ENCODE measurements at regions not wholly inside any gene's neighbourhood (a gene's known extent, or its start where the extent isn't known, plus 50 kb on each side); places are given as distances from the start of the nearest gene placed in this dataset.

DNA sequence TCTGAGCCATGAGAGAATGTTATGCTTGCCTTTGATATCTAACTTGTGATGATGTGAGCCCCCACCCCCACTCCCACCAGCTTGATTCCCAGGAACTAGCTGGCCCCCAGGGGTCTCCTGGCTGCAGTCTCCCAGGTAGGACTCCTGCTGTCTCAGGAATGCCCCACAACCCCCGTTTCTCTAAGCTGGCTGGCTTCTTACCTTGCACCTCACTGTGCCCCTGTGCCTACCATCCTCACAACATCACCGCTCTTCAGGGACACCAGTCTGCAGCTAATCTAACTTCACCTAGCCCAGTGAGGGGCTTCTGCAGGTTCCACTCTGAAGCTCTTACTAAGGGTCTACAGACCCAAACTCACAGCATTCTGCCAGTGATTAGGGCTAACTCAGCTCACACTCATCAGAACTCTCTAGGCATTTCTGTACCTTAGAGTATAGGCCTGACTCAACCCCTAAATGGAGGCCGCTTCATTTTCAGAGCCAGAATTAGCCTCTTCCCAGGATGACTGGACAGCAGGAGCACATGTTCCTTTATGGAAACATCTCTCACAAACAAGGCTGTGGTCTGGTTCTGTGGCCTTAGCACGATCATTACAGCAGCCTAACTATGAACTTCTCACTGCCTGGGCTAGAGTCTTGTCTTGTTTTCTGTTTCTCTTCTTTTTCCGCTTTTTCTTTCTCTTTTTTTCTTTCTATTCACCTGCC lies 72.8 kb upstream of the IFNG-AS1 start:
- H3K27ac Mint-ChIP-seq, result no peak overlapping the region
- H3K36me3 Mint-ChIP-seq, result no peaks in the 10 kb centered on the region
- no peaks in the 10 kb centered on the region for H3K27me3 Mint-ChIP-seq
- no peaks in the 10 kb centered on the region for H3K9me3 Mint-ChIP-seq
- peaks cover 8% of the 10 kb centered on the region for H3K4me1 Mint-ChIP-seq
- no peak overlapping the region for H3K4me3 Mint-ChIP-seq

DNA sequence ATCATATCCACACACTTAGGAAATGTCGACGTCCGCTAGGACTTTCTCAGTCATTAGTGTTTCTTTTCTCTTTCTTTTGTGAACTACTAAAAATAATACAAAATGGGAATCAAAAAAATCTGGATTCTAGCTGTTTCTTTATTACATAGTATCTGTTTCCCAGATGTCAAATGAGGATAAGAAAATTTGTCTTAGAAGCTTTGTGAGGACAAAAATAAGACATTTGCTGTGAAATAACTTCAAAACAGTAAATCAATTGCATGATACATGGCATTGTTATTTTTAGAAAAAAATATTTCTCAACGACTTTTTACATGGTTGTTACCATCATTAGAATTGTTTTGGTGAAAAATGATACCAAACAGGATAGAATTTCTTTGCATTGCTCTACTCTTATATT lies 71.4 kb upstream of the IFNG-AS1 start:
- H3K9me3 Mint-ChIP-seq, result no peaks in the 10 kb centered on the region
- no peaks in the 10 kb centered on the region for H3K36me3 Mint-ChIP-seq
- H3K27ac Mint-ChIP-seq, result no peak overlapping the region
- no peak overlapping the region for H3K4me3 Mint-ChIP-seq
- no peaks in the 10 kb centered on the region for H3K27me3 Mint-ChIP-seq
- peaks cover 8% of the 10 kb centered on the region for H3K4me1 Mint-ChIP-seq

DNA sequence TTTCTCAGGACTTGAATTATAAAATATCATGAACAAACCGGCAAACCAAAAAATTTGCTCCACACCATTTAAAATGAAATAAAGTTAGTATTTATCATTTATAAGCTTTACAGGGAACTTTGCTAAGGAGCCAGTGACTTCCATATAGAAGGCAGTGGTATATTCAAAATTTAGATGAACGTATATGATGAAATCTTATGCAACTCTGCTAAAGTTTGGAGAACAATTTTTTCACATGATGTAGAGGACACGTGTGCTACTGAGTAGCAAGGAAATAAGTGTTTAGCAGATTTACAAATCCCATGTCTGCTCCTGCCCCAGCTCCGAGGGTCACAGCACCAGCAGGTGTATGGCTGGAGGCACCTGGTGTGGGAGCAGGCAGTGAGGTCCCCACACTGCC lies 70.8 kb upstream of the IFNG-AS1 start:
- Mint-ChIP-seq H3K9me3 (no peaks in the 10 kb centered on the region), H3K4me1 (peaks cover 8% of the 10 kb centered on the region), H3K4me3 (no peak overlapping the region), H3K27ac (no peak overlapping the region), H3K27me3 (no peaks in the 10 kb centered on the region), H3K36me3 (no peaks in the 10 kb centered on the region)

DNA sequence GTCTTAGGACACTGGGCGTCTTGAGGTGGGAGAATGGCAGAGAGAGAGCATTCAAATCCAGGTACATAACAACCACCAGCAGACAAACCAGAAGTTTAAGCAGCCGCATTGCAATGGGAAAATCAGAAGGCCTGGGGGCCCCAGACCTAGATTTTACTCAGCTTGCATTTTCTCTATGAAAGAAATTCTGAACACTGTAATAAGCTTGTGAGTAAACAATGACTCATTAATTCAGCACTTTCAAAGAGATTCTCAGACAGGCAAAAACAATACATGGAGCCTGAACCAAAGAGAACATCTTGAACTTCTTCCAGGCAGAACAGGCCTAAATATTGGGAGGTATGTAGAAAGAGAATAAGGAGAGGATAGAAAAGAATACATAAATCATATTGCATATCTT lies 69.8 kb upstream of the IFNG-AS1 start:
- Mint-ChIP-seq H3K9me3 (no peaks in the 10 kb centered on the region), H3K4me3 (no peak overlapping the region), H3K27ac (no peak overlapping the region), H3K27me3 (no peaks in the 10 kb centered on the region), H3K4me1 (peaks cover 8% of the 10 kb centered on the region), H3K36me3 (no peaks in the 10 kb centered on the region)

DNA sequence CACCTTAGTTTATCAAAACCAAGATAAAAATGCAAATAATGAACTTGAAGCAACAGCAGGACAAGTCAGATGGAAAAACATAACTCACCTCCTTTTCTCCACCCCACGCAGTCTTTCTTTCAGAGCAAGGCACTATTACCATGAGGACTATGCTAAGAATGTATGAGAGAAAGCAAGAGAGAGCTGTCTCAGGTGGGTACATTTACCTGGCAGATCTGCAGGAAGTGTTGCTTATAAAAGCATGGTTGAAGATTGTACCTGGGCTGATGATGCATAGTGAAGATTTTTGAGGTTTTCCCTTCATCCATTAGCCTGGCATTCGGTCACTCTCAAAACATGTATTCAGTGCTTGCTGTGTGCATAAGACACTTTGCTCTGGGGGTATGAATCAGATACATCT lies 68.8 kb upstream of the IFNG-AS1 start:
- Mint-ChIP-seq H3K27me3 (no peaks in the 10 kb centered on the region), H3K4me3 (no peak overlapping the region), H3K27ac (no peak overlapping the region), H3K9me3 (no peaks in the 10 kb centered on the region), H3K4me1 (peaks cover 10% of the 10 kb centered on the region), H3K36me3 (no peaks in the 10 kb centered on the region)

DNA sequence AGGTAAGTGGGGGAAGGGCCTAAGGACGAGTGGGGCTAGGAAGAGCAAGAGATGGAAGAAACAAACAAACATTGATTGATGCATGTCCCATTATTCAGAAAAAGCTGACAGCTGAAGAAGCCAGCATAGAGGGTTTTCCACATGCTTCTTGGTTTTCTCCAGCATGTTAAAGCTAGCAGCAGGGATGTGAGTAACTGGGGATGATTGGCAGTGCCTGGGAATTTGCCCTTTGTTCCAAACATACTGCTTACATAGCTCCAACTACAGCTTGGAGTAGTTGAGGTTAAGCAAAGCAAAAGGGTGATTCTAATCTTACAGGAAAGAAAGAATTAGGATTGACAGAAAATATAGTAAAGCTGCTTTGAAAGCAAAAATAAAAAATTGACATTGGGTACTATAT lies 68.0 kb upstream of the IFNG-AS1 start:
- Mint-ChIP-seq H3K27me3 (no peaks in the 10 kb centered on the region), H3K36me3 (no peaks in the 10 kb centered on the region), H3K4me1 (peaks cover 18% of the 10 kb centered on the region), H3K27ac (no peak overlapping the region), H3K4me3 (no peak overlapping the region), H3K9me3 (no peaks in the 10 kb centered on the region)

DNA sequence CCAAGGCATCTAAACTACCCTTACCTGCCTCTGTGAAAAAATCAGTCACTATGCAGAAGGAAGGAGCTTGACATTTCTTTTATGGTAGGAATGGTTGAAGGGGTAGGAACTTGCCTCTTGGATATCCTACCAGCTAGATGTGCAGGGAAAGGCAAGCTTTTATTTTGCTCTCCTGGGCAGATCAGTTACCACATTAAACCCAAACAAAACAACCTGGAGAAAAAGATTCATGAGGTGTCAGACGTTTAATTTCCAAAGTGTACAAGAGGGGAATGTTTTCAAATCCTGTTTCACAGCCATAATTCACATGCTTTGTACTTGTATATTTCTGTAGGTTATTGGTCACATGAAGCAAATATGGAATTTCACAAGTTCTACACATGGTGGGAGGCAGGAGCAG lies 67.0 kb upstream of the IFNG-AS1 start:
- Mint-ChIP-seq H3K4me3 (no peak overlapping the region), H3K27me3 (no peaks in the 10 kb centered on the region), H3K27ac (no peak overlapping the region), H3K36me3 (no peaks in the 10 kb centered on the region), H3K9me3 (no peaks in the 10 kb centered on the region), H3K4me1 (peaks cover 21% of the 10 kb centered on the region)

DNA sequence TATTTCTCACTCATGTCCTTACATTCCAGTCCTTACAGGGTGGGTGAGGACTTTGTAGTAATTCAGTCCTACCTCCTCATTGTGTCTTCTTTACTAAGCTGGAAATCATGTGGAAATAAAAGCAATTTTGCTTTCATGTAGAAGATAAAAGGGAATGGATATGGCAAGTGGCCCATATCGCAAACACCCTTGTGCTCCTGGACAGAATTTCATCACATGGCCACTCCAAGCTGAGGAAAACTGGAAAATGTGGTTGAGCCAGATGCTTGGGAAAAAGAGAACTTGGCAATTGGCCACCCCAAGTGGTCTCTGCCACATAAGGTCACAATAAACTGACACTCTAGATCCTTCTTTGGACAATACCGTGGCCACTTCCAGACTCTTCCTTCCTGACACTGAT lies 64.2 kb upstream of the IFNG-AS1 start:
- Mint-ChIP-seq H3K4me3 (no peak overlapping the region), H3K36me3 (no peaks in the 10 kb centered on the region), H3K27ac (no peak overlapping the region), H3K4me1 (peaks cover 18% of the 10 kb centered on the region), H3K27me3 (no peaks in the 10 kb centered on the region), H3K9me3 (no peaks in the 10 kb centered on the region)

DNA sequence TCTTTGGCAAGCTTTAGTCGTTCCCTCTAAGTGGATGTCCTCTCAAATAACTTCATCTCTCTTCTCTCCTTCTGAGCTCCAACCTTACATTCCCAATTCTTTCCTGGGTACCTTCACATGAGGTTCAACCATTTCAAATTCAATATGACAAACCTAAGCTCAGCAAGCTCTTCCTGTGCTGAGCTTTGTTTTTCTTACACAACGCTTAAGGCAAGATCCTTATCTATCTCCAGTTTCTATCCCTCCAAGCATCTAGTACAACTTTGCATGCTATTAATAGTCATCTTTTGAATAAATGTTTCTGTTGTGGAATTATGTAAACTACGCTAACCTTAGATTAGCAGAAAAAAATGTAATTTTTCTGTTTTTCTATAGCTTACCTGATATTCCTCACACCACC lies 63.7 kb upstream of the IFNG-AS1 start:
- Mint-ChIP-seq H3K9me3 (no peaks in the 10 kb centered on the region), H3K27me3 (no peaks in the 10 kb centered on the region), H3K4me1 (peaks cover 13% of the 10 kb centered on the region), H3K36me3 (no peaks in the 10 kb centered on the region), H3K27ac (no peak overlapping the region), H3K4me3 (no peak overlapping the region)

DNA sequence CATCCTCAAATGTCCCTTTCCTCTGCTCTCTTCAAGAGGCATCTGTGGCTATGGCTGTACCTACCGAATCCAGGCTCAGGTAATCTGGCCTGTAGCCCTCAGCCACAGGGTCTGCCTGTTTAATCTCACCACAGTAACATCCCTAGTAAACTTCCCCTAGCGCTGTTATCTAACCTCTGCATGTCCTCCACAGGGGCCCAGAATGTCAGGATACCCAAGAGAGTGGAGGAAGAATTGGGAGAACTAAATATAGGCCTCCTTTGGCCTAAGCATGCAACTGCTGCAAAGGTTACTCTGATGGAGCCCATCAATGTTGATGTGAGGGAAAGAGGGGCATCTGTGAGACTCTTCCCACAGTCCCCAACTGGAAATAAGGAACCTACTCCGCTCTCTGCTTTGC lies 63.2 kb upstream of the IFNG-AS1 start:
- H3K4me1 Mint-ChIP-seq, result peaks cover 12% of the 10 kb centered on the region
- no peaks in the 10 kb centered on the region for H3K27me3 Mint-ChIP-seq
- no peak overlapping the region for H3K4me3 Mint-ChIP-seq
- no peaks in the 10 kb centered on the region for H3K9me3 Mint-ChIP-seq
- no peaks in the 10 kb centered on the region for H3K36me3 Mint-ChIP-seq
- no peak overlapping the region for H3K27ac Mint-ChIP-seq

DNA sequence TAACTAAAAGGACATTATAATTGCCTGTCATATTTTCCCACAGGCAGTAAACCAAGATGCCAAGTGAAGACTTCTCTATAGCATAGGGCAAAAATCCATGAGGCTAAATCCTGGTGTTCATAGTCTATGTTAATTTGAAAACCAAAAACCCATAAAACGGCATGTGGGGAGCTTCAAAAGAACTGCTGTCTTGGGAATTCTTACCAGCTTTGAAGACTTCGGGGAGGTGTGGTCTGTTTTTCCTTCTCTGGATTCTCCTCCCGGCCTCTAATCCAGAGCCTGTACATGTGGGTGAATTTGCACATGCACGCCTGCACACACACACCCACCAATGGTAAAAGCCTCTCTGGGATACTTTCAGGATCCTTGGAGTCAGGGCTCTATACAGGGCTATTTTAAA lies 61.9 kb upstream of the IFNG-AS1 start:
- peaks cover 12% of the 10 kb centered on the region for H3K4me1 Mint-ChIP-seq
- no peaks in the 10 kb centered on the region for H3K9me3 Mint-ChIP-seq
- no peaks in the 10 kb centered on the region for H3K27me3 Mint-ChIP-seq
- H3K27ac Mint-ChIP-seq, result no peak overlapping the region
- no peaks in the 10 kb centered on the region for H3K36me3 Mint-ChIP-seq
- H3K4me3 Mint-ChIP-seq, result no peak overlapping the region

DNA sequence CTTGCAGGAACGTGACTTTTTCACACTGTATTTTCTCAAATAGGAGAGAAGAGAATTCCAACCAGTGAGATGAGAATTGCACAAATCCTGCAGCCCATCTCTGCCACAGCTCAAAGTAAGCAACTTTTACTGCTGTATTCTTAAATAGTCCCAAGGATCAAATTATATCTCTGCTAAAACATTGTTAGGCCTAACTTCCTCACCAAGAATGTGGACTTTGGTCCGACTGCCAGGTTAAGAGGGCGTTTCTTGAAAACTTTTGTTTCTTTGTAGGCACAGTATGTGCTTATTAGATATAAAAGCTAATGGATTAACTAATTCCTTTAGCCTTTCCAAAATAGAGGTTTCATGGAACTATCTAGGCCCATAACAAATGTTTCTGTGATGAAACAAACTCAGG lies 61.4 kb upstream of the IFNG-AS1 start:
- no peaks in the 10 kb centered on the region for H3K27me3 Mint-ChIP-seq
- no peaks in the 10 kb centered on the region for H3K9me3 Mint-ChIP-seq
- no peaks in the 10 kb centered on the region for H3K36me3 Mint-ChIP-seq
- H3K4me1 Mint-ChIP-seq, result peaks cover 12% of the 10 kb centered on the region
- H3K27ac Mint-ChIP-seq, result no peak overlapping the region
- H3K4me3 Mint-ChIP-seq, result no peak overlapping the region

DNA sequence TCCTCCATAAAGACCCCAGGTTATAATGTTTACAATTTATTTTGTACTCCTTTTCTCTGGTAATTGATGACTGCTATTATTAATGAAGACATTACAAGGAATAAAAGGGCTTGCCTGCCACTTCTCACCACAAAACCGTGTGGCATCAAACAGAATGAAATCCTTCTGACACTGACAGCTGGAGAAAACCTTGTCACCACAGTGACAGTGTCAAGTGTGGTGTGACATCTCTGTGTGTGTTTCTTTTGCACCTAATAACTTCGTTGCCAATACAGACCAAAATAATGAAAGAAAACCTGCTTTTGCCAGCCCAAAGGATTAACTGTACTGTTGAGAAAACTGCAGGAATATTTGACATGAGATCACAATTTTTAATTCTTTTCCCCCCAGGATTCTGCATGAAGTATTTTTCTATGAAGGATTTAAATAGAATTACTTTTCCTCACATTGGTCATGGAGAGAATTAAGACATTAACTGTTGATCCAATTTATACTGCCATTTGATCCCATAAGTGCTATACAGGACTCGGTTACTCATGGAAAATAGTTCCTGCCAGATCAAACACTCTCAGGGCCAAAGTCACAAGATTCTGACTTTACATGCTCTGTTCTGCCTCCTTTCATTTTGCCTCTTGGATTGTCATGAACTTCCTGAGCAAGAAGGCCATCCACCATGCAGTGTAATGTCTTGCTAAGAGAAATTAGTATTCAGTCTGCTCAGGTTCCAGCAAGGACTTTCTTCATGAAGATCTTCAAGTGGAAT lies 60.4 kb upstream of the IFNG-AS1 start:
- Mint-ChIP-seq H3K4me3 (no peak overlapping the region), H3K4me1 (peaks cover 12% of the 10 kb centered on the region), H3K27me3 (no peaks in the 10 kb centered on the region), H3K27ac (no peak overlapping the region), H3K9me3 (no peaks in the 10 kb centered on the region), H3K36me3 (no peaks in the 10 kb centered on the region)

DNA sequence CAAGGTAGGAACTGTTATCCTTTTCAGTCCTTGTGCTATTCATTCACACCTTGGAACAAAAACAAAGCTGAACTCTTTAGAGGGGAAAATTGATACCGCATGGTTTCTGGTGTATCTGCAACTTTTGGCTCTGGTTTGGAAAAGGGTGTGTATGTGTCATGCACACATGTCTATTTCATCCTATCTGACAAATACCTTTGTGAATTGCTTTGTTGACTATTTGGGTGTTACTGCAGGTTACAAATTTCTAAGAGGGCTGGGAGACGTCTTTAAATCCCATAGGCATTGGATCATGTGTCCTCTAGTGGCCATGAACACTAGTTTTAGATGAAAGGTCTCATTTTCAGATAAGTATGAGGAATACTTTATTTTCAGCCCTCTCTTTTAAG lies 59.9 kb upstream of the IFNG-AS1 start:
- no peaks in the 10 kb centered on the region for H3K27me3 Mint-ChIP-seq

DNA sequence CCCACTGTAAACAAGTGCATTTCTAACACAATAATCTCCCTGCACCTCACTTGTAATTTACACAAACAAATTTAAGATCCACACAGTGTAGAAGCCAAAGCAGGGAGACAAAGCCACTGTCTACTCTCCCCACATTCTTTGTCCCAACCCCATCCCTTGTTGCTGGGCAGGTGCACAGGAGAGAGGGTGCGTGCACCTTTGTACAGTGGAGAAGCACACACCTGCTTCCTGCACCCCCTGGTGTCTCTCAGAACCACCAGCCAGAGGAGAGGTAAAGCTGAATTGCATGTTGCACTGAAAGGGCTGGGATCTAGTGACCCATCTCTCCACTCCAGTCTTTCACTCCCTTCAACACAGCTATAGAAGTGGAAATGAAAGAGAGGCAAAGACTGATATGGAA lies 51.4 kb upstream of the IFNG-AS1 start:
- H3K27ac Mint-ChIP-seq, result no peak overlapping the region
- H3K27me3 Mint-ChIP-seq, result peaks cover 1% of the 10 kb centered on the region
- no peaks in the 10 kb centered on the region for H3K9me3 Mint-ChIP-seq
- H3K4me3 Mint-ChIP-seq, result no peak overlapping the region
- no peaks in the 10 kb centered on the region for H3K36me3 Mint-ChIP-seq
- peaks cover under 1% of the 10 kb centered on the region for H3K4me1 Mint-ChIP-seq

More for the DNA sequence above, 59.9 kb upstream of the IFNG-AS1 start:
- no peaks in the 10 kb centered on the region for H3K9me3 Mint-ChIP-seq
- H3K4me1 Mint-ChIP-seq, result peaks cover 12% of the 10 kb centered on the region
- H3K27ac Mint-ChIP-seq, result no peak overlapping the region
- H3K4me3 Mint-ChIP-seq, result no peak overlapping the region
- no peaks in the 10 kb centered on the region for H3K36me3 Mint-ChIP-seq
